Activated naive CD8-positive, alpha-beta T cell treated with anti-CD3 and anti-CD28 coated beads, Interleukin-2, amount 10 ng/mL, durations not matched to agents 7 days and 5 days (primary cell): ENCODE measurements at regions not wholly inside any gene's neighbourhood (a gene's known extent, or its start where the extent isn't known, plus 50 kb on each side); places are given as distances from the start of the nearest gene placed in this dataset.
"Not testable (repeated sequence)": the region's sequence is repeated elsewhere in the genome, so short reads cannot be mapped to it uniquely, and the experiment has no call there.

Source experiments
- ATAC-seq: fragments of 150-1000 bp; cut with Tn5 transposase; one replicate; pipeline ENCODE4 v1.10.0; 2021; ENCODE audit warnings: low read depth, moderate library complexity
- POLR2A ChIA-PET: fragments of 350-600 bp; sonication (Branson Sonifier 250); formaldehyde crosslinking; loops from one replicate; lab custom pipeline; 2021; ENCODE audit warnings: antibody characterized with exemption; lab: Charles Lee
- DNase-seq: peaks from one replicate; pipeline ENCODE4 v3.0.0; 2021
- H3K27ac Mint-ChIP-seq: one replicate; pipeline ENCODE4 v1.8.0; 2022; ENCODE audit warnings: mild to moderate bottlenecking, mixed read lengths
- H3K27me3 Mint-ChIP-seq: one replicate; pipeline ENCODE4 v1.8.0; 2022; ENCODE audit warnings: mild to moderate bottlenecking, moderate library complexity, mixed read lengths
- H3K36me3 Mint-ChIP-seq: one replicate; pipeline ENCODE4 v1.8.0; 2021; ENCODE audit warnings: mild to moderate bottlenecking, mixed read lengths
- H3K4me1 Mint-ChIP-seq: one replicate; pipeline ENCODE4 v1.8.0; 2021; ENCODE audit warnings: mixed read lengths
- H3K4me3 Mint-ChIP-seq: one replicate; pipeline ENCODE4 v1.8.0; 2022; ENCODE audit warnings: mild to moderate bottlenecking, moderate library complexity, mixed read lengths
- H3K9me3 Mint-ChIP-seq: one replicate; pipeline ENCODE4 v1.8.0; 2021; ENCODE audit warnings: mixed read lengths

GRCh38 chr2:138090330-138090729 lies 126.1 kb downstream of the HNMT start:
- Mint-ChIP-seq H3K4me1 (no peaks in the 10 kb centered on the region), H3K27ac (no peak overlapping the region), H3K27me3 (no peaks in the 10 kb centered on the region), H3K36me3 (no peaks in the 10 kb centered on the region), H3K9me3 (peaks cover 3% of the 10 kb centered on the region), H3K4me3 (no peak overlapping the region)
- POLR2A ChIA-PET, result no interaction called here
- no peak for ATAC-seq
- no peak for DNase-seq

DNA sequence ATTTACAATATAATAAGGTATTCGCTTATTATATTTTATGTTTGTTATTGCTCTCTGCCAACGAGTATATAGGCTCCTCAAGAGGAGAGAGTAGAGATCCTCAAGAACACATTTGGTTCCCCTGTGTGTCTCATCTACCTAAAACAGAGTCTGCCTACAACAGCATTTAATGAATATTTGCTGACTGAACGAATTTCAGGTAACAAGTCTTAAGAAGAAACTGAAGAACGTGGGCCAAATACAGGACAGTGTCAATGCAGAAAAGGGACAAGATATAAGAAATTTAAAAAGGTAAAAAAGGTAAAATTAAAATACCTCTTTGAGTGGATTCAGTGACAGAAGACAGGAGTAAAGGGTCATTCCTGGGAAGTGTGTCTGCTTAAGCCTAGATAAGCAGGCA lies 129.2 kb downstream of the HNMT start:
- DNase-seq (no peak), ATAC-seq (no peak)
- H3K36me3 Mint-ChIP-seq, result no peaks in the 10 kb centered on the region
- H3K4me3 Mint-ChIP-seq, result no peak overlapping the region
- no peaks in the 10 kb centered on the region for H3K4me1 Mint-ChIP-seq
- no peak overlapping the region for H3K27ac Mint-ChIP-seq
- peaks cover 3% of the 10 kb centered on the region for H3K9me3 Mint-ChIP-seq
- no peaks in the 10 kb centered on the region for H3K27me3 Mint-ChIP-seq
- POLR2A ChIA-PET, result no interaction called here

- DNase-seq (no peak), ATAC-seq (no peak)
- Mint-ChIP-seq H3K4me1 (no peaks in the 10 kb centered on the region), H3K27me3 (no peaks in the 10 kb centered on the region), H3K27ac (no peak overlapping the region), H3K36me3 (no peaks in the 10 kb centered on the region), H3K9me3 (no peaks in the 10 kb centered on the region), H3K4me3 (no peak overlapping the region)
- POLR2A ChIA-PET, result no interaction called here
These were observed 129.8 kb downstream of the HNMT start for GRCh38 chr2:138094031-138094430.

GRCh38 chr2:138095336-138095735 lies 131.1 kb downstream of the HNMT start:
- no peaks in the 10 kb centered on the region for H3K27me3 Mint-ChIP-seq
- H3K27ac Mint-ChIP-seq, result no peak overlapping the region
- no peaks in the 10 kb centered on the region for H3K4me1 Mint-ChIP-seq
- POLR2A ChIA-PET, result no interaction called here
- no peaks in the 10 kb centered on the region for H3K9me3 Mint-ChIP-seq
- DNase-seq (no peak), ATAC-seq (no peak)
- H3K4me3 Mint-ChIP-seq, result no peak overlapping the region
- no peaks in the 10 kb centered on the region for H3K36me3 Mint-ChIP-seq

DNA sequence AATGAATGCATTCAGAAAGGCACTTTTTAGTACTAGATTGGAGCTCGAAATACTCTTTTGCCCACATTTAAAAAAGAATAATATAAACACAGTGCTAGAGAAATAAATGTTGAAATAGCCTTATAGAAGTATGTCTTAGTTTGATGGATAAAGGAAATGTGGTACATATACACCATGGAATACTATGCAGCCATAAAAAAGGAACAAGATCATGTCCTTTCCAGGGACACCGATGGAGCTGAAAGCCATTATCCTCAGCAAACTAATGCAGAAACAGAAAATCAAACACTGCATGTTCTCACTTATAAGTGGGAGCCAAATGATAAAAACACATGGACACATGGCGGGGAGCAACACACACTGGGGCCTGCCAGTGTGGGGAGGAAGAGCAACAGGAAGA lies 135.0 kb downstream of the HNMT start:
- H3K36me3 Mint-ChIP-seq, H3K4me1 Mint-ChIP-seq: not testable (repeated sequence)

GRCh38 chr2:138101718-138102117 lies 137.4 kb downstream of the HNMT start:
- peaks cover 3% of the 10 kb centered on the region for H3K27me3 Mint-ChIP-seq
- ATAC-seq (no peak), DNase-seq (no peak)
- H3K9me3 Mint-ChIP-seq, result no peaks in the 10 kb centered on the region
- POLR2A ChIA-PET, result no interaction called here
- H3K27ac Mint-ChIP-seq, result no peak overlapping the region
- no peaks in the 10 kb centered on the region for H3K36me3 Mint-ChIP-seq
- H3K4me1 Mint-ChIP-seq, result no peaks in the 10 kb centered on the region
- H3K4me3 Mint-ChIP-seq, result no peak overlapping the region

More for the DNA sequence above, 135.0 kb downstream of the HNMT start:
- H3K27ac Mint-ChIP-seq, ATAC-seq, H3K27me3 Mint-ChIP-seq, DNase-seq, H3K4me3 Mint-ChIP-seq, POLR2A ChIA-PET, H3K9me3 Mint-ChIP-seq: not testable (repeated sequence)

DNA sequence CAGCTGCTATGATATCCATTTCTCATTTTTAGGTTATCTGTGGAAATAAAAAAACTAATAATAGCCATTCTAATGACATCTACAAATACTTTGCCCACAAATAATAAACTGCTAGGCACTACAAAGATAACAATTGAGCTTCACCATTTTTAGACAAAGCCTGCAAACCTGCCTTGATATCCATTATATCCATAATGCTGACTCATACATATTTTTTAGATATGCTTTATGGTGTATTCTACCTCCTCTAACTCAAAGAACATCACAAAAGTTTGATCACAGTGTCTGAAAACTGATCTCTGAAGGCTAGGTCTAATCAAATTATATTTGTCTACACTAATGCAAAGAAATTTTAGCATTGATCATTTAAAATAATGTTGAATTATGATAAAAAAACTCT lies 138.4 kb downstream of the HNMT start:
- H3K36me3 Mint-ChIP-seq, result no peaks in the 10 kb centered on the region
- no peaks in the 10 kb centered on the region for H3K9me3 Mint-ChIP-seq
- H3K27me3 Mint-ChIP-seq, result peaks cover 3% of the 10 kb centered on the region
- ATAC-seq, result no peak
- no peak overlapping the region for H3K4me3 Mint-ChIP-seq
- POLR2A ChIA-PET, result no interaction called here
- no peaks in the 10 kb centered on the region for H3K4me1 Mint-ChIP-seq
- no peak for DNase-seq
- H3K27ac Mint-ChIP-seq, result no peak overlapping the region

DNA sequence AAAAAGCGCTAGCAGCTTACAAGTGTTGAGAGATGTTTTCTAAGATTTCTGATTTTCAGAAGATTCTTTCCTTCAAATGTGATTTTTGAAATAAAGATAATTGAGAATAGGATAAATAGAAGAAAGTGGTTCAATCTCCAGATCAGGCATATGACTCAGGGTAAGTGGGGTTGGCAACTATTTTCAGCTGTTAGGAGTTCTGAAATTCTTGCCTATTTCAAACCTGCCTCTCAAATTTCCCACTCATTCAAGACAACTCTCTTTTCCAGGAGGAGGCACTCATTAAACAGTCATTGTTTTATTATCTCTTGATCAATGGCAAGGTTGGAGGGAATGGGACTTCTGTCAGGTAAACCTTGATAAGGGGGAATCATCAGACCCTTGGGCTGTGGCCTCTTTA lies 138.9 kb downstream of the HNMT start:
- POLR2A ChIA-PET, result no interaction called here
- H3K27ac Mint-ChIP-seq, result no peak overlapping the region
- no peaks in the 10 kb centered on the region for H3K9me3 Mint-ChIP-seq
- no peak for DNase-seq
- peaks cover 3% of the 10 kb centered on the region for H3K27me3 Mint-ChIP-seq
- H3K4me1 Mint-ChIP-seq, result no peaks in the 10 kb centered on the region
- H3K36me3 Mint-ChIP-seq, result no peaks in the 10 kb centered on the region
- H3K4me3 Mint-ChIP-seq, result no peak overlapping the region
- no peak for ATAC-seq

GRCh38 chr2:138104071-138104470 lies 139.8 kb downstream of the HNMT start:
- H3K4me1 Mint-ChIP-seq, result no peaks in the 10 kb centered on the region
- POLR2A ChIA-PET, result no interaction called here
- no peak for DNase-seq
- H3K36me3 Mint-ChIP-seq, result no peaks in the 10 kb centered on the region
- H3K27ac Mint-ChIP-seq, result no peak overlapping the region
- ATAC-seq, result no peak
- H3K4me3 Mint-ChIP-seq, result no peak overlapping the region
- peaks cover 3% of the 10 kb centered on the region for H3K27me3 Mint-ChIP-seq
- H3K9me3 Mint-ChIP-seq, result no peaks in the 10 kb centered on the region

- H3K4me1 Mint-ChIP-seq, result no peaks in the 10 kb centered on the region
- no peaks in the 10 kb centered on the region for H3K36me3 Mint-ChIP-seq
- ATAC-seq (no peak), DNase-seq (no peak)
- H3K4me3 Mint-ChIP-seq, result no peak overlapping the region
- H3K27me3 Mint-ChIP-seq, result peaks cover 3% of the 10 kb centered on the region
- no peaks in the 10 kb centered on the region for H3K9me3 Mint-ChIP-seq
- POLR2A ChIA-PET, result no interaction called here
- H3K27ac Mint-ChIP-seq, result no peak overlapping the region
These were observed 141.1 kb downstream of the HNMT start for GRCh38 chr2:138105358-138105757.

- Mint-ChIP-seq H3K4me1 (no peaks in the 10 kb centered on the region), H3K36me3 (no peaks in the 10 kb centered on the region), H3K27ac (no peak overlapping the region), H3K27me3 (peaks cover 3% of the 10 kb centered on the region), H3K4me3 (no peak overlapping the region), H3K9me3 (no peaks in the 10 kb centered on the region)
- DNase-seq (no peak), ATAC-seq (no peak)
- POLR2A ChIA-PET, result no interaction called here
These were observed 142.3 kb downstream of the HNMT start for GRCh38 chr2:138106606-138107005.

- ATAC-seq (no peak), DNase-seq (no peak)
- POLR2A ChIA-PET, result no interaction called here
- no peak overlapping the region for H3K4me3 Mint-ChIP-seq
- no peaks in the 10 kb centered on the region for H3K36me3 Mint-ChIP-seq
- no peak overlapping the region for H3K27ac Mint-ChIP-seq
- H3K27me3 Mint-ChIP-seq, result peaks cover 3% of the 10 kb centered on the region
- H3K4me1 Mint-ChIP-seq, result no peaks in the 10 kb centered on the region
- H3K9me3 Mint-ChIP-seq, result no peaks in the 10 kb centered on the region
These were observed 143.0 kb downstream of the HNMT start for GRCh38 chr2:138107288-138107687.

- no peak overlapping the region for H3K27ac Mint-ChIP-seq
- no peaks in the 10 kb centered on the region for H3K9me3 Mint-ChIP-seq
- no peak overlapping the region for H3K4me3 Mint-ChIP-seq
- H3K4me1 Mint-ChIP-seq, result no peaks in the 10 kb centered on the region
- POLR2A ChIA-PET, result no interaction called here
- DNase-seq, result no peak
- peaks cover 2% of the 10 kb centered on the region for H3K27me3 Mint-ChIP-seq
- H3K36me3 Mint-ChIP-seq, result no peaks in the 10 kb centered on the region
- no peak for ATAC-seq
These were observed 146.3 kb downstream of the HNMT start for GRCh38 chr2:138110453-138111083.

GRCh38 chr2:138112536-138112935 lies 148.3 kb downstream of the HNMT start:
- no peak for ATAC-seq
- no peaks in the 10 kb centered on the region for H3K27me3 Mint-ChIP-seq
- H3K36me3 Mint-ChIP-seq, result no peaks in the 10 kb centered on the region
- no peaks in the 10 kb centered on the region for H3K9me3 Mint-ChIP-seq
- H3K4me3 Mint-ChIP-seq, result no peak overlapping the region
- no peak for DNase-seq
- H3K4me1 Mint-ChIP-seq, result no peaks in the 10 kb centered on the region
- POLR2A ChIA-PET, result no interaction called here
- no peak overlapping the region for H3K27ac Mint-ChIP-seq
